ENCODE measurements at regions not wholly inside any gene's neighbourhood (a gene's known extent, or its start where the extent isn't known, plus 50 kb on each side); places are given as distances from the start of the nearest gene placed in this dataset.

GRCh38 chr2:59959944-59960343 lies 593.5 kb downstream of the BCL11A start:
- TF ChIP-seq POLR2AphosphoS5 (IDR thresholded peaks at IDR 0.05; ENCODE audit: low read depth, low read length) (no peak), SIN3A (IDR thresholded peaks at IDR 0.05; ENCODE audit: borderline replicate concordance, insufficient read depth, low read depth, low read length) (no peak)
- TF ChIP-seq, protein P1, sequence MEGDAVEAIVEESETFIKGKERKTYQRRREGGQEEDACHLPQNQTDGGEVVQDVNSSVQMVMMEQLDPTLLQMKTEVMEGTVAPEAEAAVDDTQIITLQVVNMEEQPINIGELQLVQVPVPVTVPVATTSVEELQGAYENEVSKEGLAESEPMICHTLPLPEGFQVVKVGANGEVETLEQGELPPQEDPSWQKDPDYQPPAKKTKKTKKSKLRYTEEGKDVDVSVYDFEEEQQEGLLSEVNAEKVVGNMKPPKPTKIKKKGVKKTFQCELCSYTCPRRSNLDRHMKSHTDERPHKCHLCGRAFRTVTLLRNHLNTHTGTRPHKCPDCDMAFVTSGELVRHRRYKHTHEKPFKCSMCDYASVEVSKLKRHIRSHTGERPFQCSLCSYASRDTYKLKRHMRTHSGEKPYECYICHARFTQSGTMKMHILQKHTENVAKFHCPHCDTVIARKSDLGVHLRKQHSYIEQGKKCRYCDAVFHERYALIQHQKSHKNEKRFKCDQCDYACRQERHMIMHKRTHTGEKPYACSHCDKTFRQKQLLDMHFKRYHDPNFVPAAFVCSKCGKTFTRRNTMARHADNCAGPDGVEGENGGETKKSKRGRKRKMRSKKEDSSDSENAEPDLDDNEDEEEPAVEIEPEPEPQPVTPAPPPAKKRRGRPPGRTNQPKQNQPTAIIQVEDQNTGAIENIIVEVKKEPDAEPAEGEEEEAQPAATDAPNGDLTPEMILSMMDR (IDR thresholded peaks at IDR 0.05), result no peak
- intact Hi-C loops (cut with micrococcal nuclease; ENCODE audit: unreplicated experiment) (no loop called here), in situ Hi-C loops (cut with HindIII; ENCODE audit: low pct_unique_long_range_greater_than_20kb, low sequenced_read_pairs) (no loop called here)
- H3K27ac ChIP-seq (ENCODE audit: low read length), result no peak overlapping the region
- ChIA-PET POLR2A (no interaction called here), CTCF (no interaction called here)
- no peaks in the 10 kb centered on the region for H3K36me3 ChIP-seq (ENCODE audit: control insufficient read depth, insufficient read depth, low read length)
- no peaks in the 10 kb centered on the region for H3K9me3 ChIP-seq (ENCODE audit: control insufficient read depth, insufficient read depth, low read depth, low read length)
- DNase-seq (ENCODE audit: low read depth, low spot score) (no peak), ATAC-seq (no peak)
- H3K27me3 ChIP-seq (ENCODE audit: control insufficient read depth, insufficient read depth, low read length), result no peaks in the 10 kb centered on the region
- H3K4me1 ChIP-seq (ENCODE audit: control insufficient read depth, insufficient read depth, low read length), result no peaks in the 10 kb centered on the region
- BruUV-seq (replicated peaks), result no TSS peak
- H3K4me3 ChIP-seq (ENCODE audit: low read depth in 2 of 2, low read length in 2 of 2), result no peak overlapping the region

DNA sequence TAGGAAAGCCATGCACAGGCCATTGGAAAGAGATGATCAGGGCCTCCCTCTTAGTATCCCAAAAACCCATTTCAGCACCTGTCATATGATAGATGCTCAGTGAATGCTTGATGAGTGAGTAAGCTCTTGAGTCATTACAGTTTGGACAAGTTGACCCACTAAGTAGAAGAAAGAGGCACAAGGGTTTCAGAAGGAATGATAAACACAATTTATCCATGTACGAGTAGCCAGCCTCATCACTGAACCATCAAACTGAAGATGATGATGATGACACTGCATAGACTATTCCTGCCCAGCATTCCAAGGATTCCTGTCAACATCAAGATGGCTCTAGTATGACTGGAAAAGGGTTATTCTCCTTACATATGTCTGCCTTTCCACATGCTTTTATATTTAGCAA lies 596.0 kb downstream of the BCL11A start:
- H3K27me3 ChIP-seq (ENCODE audit: control insufficient read depth, insufficient read depth, low read length), result no peaks in the 10 kb centered on the region
- no peak overlapping the region for H3K27ac ChIP-seq (ENCODE audit: low read length)
- DNase-seq (ENCODE audit: low read depth, low spot score) (no peak), ATAC-seq (no peak)
- intact Hi-C loops (cut with micrococcal nuclease; ENCODE audit: unreplicated experiment), result no loop called here
- no peaks in the 10 kb centered on the region for H3K4me1 ChIP-seq (ENCODE audit: control insufficient read depth, insufficient read depth, low read length)
- POLR2A ChIA-PET, result no interaction called here
- TF ChIP-seq, protein P1 (IDR thresholded peaks at IDR 0.05), result no peak
- no peak for TF ChIP-seq POLR2AphosphoS5 (IDR thresholded peaks at IDR 0.05; ENCODE audit: low read depth, low read length)
- TF ChIP-seq TCF7L2 (IDR thresholded peaks at IDR 0.05; ENCODE audit: low read depth, low read length), result no peak
- TF ChIP-seq, protein P2, sequence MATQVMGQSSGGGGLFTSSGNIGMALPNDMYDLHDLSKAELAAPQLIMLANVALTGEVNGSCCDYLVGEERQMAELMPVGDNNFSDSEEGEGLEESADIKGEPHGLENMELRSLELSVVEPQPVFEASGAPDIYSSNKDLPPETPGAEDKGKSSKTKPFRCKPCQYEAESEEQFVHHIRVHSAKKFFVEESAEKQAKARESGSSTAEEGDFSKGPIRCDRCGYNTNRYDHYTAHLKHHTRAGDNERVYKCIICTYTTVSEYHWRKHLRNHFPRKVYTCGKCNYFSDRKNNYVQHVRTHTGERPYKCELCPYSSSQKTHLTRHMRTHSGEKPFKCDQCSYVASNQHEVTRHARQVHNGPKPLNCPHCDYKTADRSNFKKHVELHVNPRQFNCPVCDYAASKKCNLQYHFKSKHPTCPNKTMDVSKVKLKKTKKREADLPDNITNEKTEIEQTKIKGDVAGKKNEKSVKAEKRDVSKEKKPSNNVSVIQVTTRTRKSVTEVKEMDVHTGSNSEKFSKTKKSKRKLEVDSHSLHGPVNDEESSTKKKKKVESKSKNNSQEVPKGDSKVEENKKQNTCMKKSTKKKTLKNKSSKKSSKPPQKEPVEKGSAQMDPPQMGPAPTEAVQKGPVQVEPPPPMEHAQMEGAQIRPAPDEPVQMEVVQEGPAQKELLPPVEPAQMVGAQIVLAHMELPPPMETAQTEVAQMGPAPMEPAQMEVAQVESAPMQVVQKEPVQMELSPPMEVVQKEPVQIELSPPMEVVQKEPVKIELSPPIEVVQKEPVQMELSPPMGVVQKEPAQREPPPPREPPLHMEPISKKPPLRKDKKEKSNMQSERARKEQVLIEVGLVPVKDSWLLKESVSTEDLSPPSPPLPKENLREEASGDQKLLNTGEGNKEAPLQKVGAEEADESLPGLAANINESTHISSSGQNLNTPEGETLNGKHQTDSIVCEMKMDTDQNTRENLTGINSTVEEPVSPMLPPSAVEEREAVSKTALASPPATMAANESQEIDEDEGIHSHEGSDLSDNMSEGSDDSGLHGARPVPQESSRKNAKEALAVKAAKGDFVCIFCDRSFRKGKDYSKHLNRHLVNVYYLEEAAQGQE (IDR thresholded peaks at IDR 0.05; ENCODE audit: insufficient read depth in 1 of 2, low read depth in 2 of 2, low read length in 1 of 2), result no peak
- no peak for TF ChIP-seq SIN3A (IDR thresholded peaks at IDR 0.05; ENCODE audit: borderline replicate concordance, insufficient read depth, low read depth, low read length)
- in situ Hi-C loops (cut with HindIII; ENCODE audit: low pct_unique_long_range_greater_than_20kb, low sequenced_read_pairs), result no loop called here
- no peaks in the 10 kb centered on the region for H3K36me3 ChIP-seq (ENCODE audit: control insufficient read depth, insufficient read depth, low read length)
- CTCF ChIA-PET, result no interaction called here
- no peak overlapping the region for H3K4me3 ChIP-seq (ENCODE audit: low read depth in 2 of 2, low read length in 2 of 2)
- BruUV-seq (replicated peaks), result no TSS peak
- H3K9me3 ChIP-seq (ENCODE audit: control insufficient read depth, insufficient read depth, low read depth, low read length), result no peaks in the 10 kb centered on the region

DNA sequence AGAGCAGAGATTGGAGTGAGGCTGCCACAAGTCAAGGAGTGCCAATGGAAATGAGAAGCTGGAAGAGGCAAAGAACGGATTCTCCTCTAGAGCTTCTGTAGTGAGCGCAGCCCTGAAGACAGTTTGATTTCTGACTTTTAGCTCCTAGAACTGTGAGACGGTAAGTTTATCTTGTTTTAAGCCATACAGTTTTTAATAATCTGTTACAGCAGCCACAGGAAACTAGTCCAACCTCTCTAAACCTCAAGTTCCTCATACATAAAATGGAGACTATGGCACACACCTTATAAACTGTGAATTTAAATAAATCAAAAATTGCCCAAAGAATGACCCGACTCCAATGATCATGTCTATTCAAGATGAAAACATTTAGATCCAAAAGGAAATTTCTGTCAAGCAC lies 596.5 kb downstream of the BCL11A start:
- Histone ChIP-seq H3K4me3 (ENCODE audit: low read depth in 2 of 2, low read length in 2 of 2) (no peak overlapping the region), H3K27ac (ENCODE audit: low read length) (no peak overlapping the region), H3K27me3 (ENCODE audit: control insufficient read depth, insufficient read depth, low read length) (no peaks in the 10 kb centered on the region), H3K4me1 (ENCODE audit: control insufficient read depth, insufficient read depth, low read length) (no peaks in the 10 kb centered on the region), H3K9me3 (ENCODE audit: control insufficient read depth, insufficient read depth, low read depth, low read length) (no peaks in the 10 kb centered on the region), H3K36me3 (ENCODE audit: control insufficient read depth, insufficient read depth, low read length) (no peaks in the 10 kb centered on the region)
- CTCF ChIA-PET, result no interaction called here
- TF ChIP-seq SIN3A (IDR thresholded peaks at IDR 0.05; ENCODE audit: borderline replicate concordance, insufficient read depth, low read depth, low read length), result no peak
- TF ChIP-seq TCF7L2 (IDR thresholded peaks at IDR 0.05; ENCODE audit: low read depth, low read length), result no peak
- TF ChIP-seq, protein P2 (IDR thresholded peaks at IDR 0.05; ENCODE audit: insufficient read depth in 1 of 2, low read depth in 2 of 2, low read length in 1 of 2), result no peak
- TF ChIP-seq POLR2AphosphoS5 (IDR thresholded peaks at IDR 0.05; ENCODE audit: low read depth, low read length), result no peak
- TF ChIP-seq, protein P1 (IDR thresholded peaks at IDR 0.05), result no peak
- DNase-seq (ENCODE audit: low read depth, low spot score) (no peak), ATAC-seq (no peak)
- in situ Hi-C loops (cut with HindIII; ENCODE audit: low pct_unique_long_range_greater_than_20kb, low sequenced_read_pairs), result no loop called here
- intact Hi-C loops (cut with micrococcal nuclease; ENCODE audit: unreplicated experiment), result no loop called here
- BruUV-seq (replicated peaks), result no TSS peak
- POLR2A ChIA-PET, result no interaction called here
